ENCODE measurements at regions not wholly inside any gene's neighbourhood (a gene's known extent, or its start where the extent isn't known, plus 50 kb on each side); places are given as distances from the start of the nearest gene placed in this dataset.

DNA sequence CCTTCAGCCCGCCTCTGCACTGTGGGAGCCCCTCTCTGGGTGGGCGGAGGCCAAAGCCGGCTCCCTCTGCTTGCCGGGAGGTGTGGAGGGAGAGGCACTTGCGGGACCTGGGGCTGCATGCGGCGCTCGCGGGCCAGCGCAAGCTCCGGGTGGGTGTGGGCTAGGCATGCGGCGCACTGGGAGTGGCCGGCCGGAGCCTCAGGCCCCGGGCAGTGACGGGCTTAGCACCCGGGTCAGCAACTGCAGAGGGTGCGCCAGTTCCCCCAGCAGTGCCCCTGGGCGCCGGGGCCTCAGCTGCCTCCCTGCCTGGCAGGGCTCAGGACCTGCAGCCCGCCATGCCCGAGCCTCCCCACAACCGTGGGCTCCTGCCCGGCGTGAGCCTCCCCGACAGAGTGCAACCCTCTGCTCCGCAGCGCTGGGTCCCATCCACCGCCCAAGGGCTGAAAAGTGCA, 98.9 kb upstream of the POU1F1 start:
- TF ChIP-seq SUZ12 (IDR thresholded peaks at IDR 0.05; ENCODE audit: low read depth, low read length) (no peak), CBFB (CRISPR knock-in tag; IDR thresholded peaks at IDR 0.05) (no peak), PHF21A (CRISPR knock-in tag; IDR thresholded peaks at IDR 0.05) (no peak)
- TF ChIP-seq, protein P1, sequence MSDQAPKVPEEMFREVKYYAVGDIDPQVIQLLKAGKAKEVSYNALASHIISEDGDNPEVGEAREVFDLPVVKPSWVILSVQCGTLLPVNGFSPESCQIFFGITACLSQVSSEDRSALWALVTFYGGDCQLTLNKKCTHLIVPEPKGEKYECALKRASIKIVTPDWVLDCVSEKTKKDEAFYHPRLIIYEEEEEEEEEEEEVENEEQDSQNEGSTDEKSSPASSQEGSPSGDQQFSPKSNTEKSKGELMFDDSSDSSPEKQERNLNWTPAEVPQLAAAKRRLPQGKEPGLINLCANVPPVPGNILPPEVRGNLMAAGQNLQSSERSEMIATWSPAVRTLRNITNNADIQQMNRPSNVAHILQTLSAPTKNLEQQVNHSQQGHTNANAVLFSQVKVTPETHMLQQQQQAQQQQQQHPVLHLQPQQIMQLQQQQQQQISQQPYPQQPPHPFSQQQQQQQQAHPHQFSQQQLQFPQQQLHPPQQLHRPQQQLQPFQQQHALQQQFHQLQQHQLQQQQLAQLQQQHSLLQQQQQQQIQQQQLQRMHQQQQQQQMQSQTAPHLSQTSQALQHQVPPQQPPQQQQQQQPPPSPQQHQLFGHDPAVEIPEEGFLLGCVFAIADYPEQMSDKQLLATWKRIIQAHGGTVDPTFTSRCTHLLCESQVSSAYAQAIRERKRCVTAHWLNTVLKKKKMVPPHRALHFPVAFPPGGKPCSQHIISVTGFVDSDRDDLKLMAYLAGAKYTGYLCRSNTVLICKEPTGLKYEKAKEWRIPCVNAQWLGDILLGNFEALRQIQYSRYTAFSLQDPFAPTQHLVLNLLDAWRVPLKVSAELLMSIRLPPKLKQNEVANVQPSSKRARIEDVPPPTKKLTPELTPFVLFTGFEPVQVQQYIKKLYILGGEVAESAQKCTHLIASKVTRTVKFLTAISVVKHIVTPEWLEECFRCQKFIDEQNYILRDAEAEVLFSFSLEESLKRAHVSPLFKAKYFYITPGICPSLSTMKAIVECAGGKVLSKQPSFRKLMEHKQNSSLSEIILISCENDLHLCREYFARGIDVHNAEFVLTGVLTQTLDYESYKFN (CRISPR knock-in tag; conservative IDR thresholded peaks at IDR 0.05) = no peak

All from HepG2 (cell line).